Left ventricle myocardium inferior (tissue), 1 donor: ENCODE measurements at regions not wholly inside any gene's neighbourhood (a gene's known extent, or its start where the extent isn't known, plus 50 kb on each side); places are given as distances from the start of the nearest gene placed in this dataset.

Experiments
- DNase-seq: peaks from one replicate; pipeline ENCODE4 v3.0.0-alpha.2; 2020
- H3K27ac ChIP-seq: fragments of 200-600 bp; replicated peaks from 2 replicates; pipeline ENCODE4 v1.8.0; 2021
- H3K27me3 ChIP-seq: fragments of 200-600 bp; 2 replicates; pipeline ENCODE4 v1.8.0; 2021; ENCODE audit warnings: low read depth
- H3K36me3 ChIP-seq: fragments of 200-600 bp; 2 replicates; pipeline ENCODE4 v1.8.0; 2021
- H3K4me1 ChIP-seq: fragments of 200-600 bp; 2 replicates; pipeline ENCODE4 v1.8.0; 2021
- H3K4me3 ChIP-seq: fragments of 200-600 bp; 2 replicates; pipeline ENCODE4 v1.8.0; 2021; ENCODE audit warnings: mild to moderate bottlenecking, moderate library complexity
- H3K9me3 ChIP-seq: fragments of 200-600 bp; replicated peaks from 2 replicates; pipeline ENCODE4 v1.8.0; 2021
- CTCF ChIP-seq: fragments of 200-600 bp; IDR thresholded peaks from 2 replicates; pipeline ENCODE4 v1.8.0; 2021; ENCODE audit warnings: antibody characterized with exemption, mild to moderate bottlenecking, borderline replicate concordance
- intact Hi-C: fragments of 100-400 bp; cut with micrococcal nuclease; formaldehyde crosslinking; loops from one replicate; pipeline ENCODE4 v1.11.0; 2022
- donor health status: DM: no; HTN: yes; CAD: no; lungs with severe emphysema.

- intact Hi-C loops = no loop called here
- no peaks in the 10 kb centered on the region for H3K9me3 ChIP-seq
- peaks cover 11% of the 10 kb centered on the region for H3K4me1 ChIP-seq
- H3K36me3 ChIP-seq = no peaks in the 10 kb centered on the region
- TF ChIP-seq CTCF = no peak
- H3K4me3 ChIP-seq = no peak overlapping the region
- H3K27me3 ChIP-seq = no peaks in the 10 kb centered on the region
- no peak for DNase-seq
- H3K27ac ChIP-seq = no peak overlapping the region
These were observed 165.1 kb downstream of the RPIA start for GRCh38 chr2:88856409-88857135.

GRCh38 chr2:88857274-88857741 is 165.8 kb downstream of the RPIA start:
- Histone ChIP-seq H3K27me3 (no peaks in the 10 kb centered on the region), H3K36me3 (no peaks in the 10 kb centered on the region), H3K27ac (no peak overlapping the region), H3K4me3 (no peak overlapping the region), H3K9me3 (no peaks in the 10 kb centered on the region), H3K4me1 (peaks cover 11% of the 10 kb centered on the region)
- intact Hi-C loops = no loop called here
- TF ChIP-seq CTCF = no peak
- no peak for DNase-seq

GRCh38 chr2:88857951-88858411 is 166.5 kb downstream of the RPIA start:
- DNase-seq = no peak
- Histone ChIP-seq H3K9me3 (no peaks in the 10 kb centered on the region), H3K4me3 (no peak overlapping the region), H3K27ac (no peak overlapping the region), H3K36me3 (no peaks in the 10 kb centered on the region), H3K27me3 (no peaks in the 10 kb centered on the region), H3K4me1 (peaks cover 11% of the 10 kb centered on the region)
- TF ChIP-seq CTCF = no peak
- intact Hi-C loops = no loop called here

- peaks cover 11% of the 10 kb centered on the region for H3K4me1 ChIP-seq
- intact Hi-C loops = no loop called here
- no peak overlapping the region for H3K4me3 ChIP-seq
- no peak for DNase-seq
- no peaks in the 10 kb centered on the region for H3K27me3 ChIP-seq
- TF ChIP-seq CTCF = no peak
- no peak overlapping the region for H3K27ac ChIP-seq
- H3K36me3 ChIP-seq = no peaks in the 10 kb centered on the region
- H3K9me3 ChIP-seq = no peaks in the 10 kb centered on the region
These were observed 168.0 kb downstream of the RPIA start for GRCh38 chr2:88859461-88859860.

- Histone ChIP-seq H3K36me3 (no peaks in the 10 kb centered on the region), H3K4me1 (peaks cover 11% of the 10 kb centered on the region), H3K27ac (no peak overlapping the region), H3K9me3 (no peaks in the 10 kb centered on the region), H3K4me3 (no peak overlapping the region), H3K27me3 (peaks cover 10% of the 10 kb centered on the region)
- TF ChIP-seq CTCF = no peak
- DNase-seq = no peak
- intact Hi-C loops = no loop called here
These were observed 169.1 kb downstream of the RPIA start for GRCh38 chr2:88860421-88861075.
